ENCODE measurements at regions not wholly inside any gene's neighbourhood (a gene's known extent, or its start where the extent isn't known, plus 50 kb on each side); places are given as distances from the start of the nearest gene placed in this dataset.

- DNase-seq (ENCODE audit: low read depth, low spot score) = no peak
- no peak for ATAC-seq
- no peak for FAIRE-seq
- Histone ChIP-seq H3K36me3 (ENCODE audit: control insufficient read depth in 2 of 2, insufficient read depth in 2 of 2, low read length in 1 of 2) (no peaks in the 10 kb centered on the region), H4K20me1 (ENCODE audit: control insufficient read depth, insufficient read depth) (no peaks in the 10 kb centered on the region), H3K27me3 (replicated peaks in 1 of 2; ENCODE audit: control insufficient read depth in 2 of 2, insufficient read depth in 2 of 2, low read length in 1 of 2) (no peaks in the 10 kb centered on the region; a peak in 1 of 4 replicates), H3K4me2 (ENCODE audit: control insufficient read depth, insufficient read depth) (no peak overlapping the region), H3K4me1 (ENCODE audit: control insufficient read depth, insufficient read depth, low read length) (no peaks in the 10 kb centered on the region; the same call in 1 of the 2 replicates), H3K9me3 (replicated peaks; ENCODE audit: control insufficient read depth, insufficient read depth, low read length) (no peaks in the 10 kb centered on the region), H3K27ac (ENCODE audit: control insufficient read depth, insufficient read depth) (no peak overlapping the region), H3K79me2 (ENCODE audit: control insufficient read depth, insufficient read depth, low read length) (no peaks in the 10 kb centered on the region), H3K9ac (ENCODE audit: control insufficient read depth, insufficient read depth, low read length) (no peak overlapping the region), H3K4me3 (no peak overlapping the region), H2AFZ (ENCODE audit: control insufficient read depth, low read depth, low read length) (no peak overlapping the region)
- 47% methylated on average over 4 of the region's 4 CpGs for WGBS (ENCODE audit: insufficient coverage, insufficient replicate concordance, low lambda C conversion rate, missing lambda C conversion rate)
- intact Hi-C loops (cut with micrococcal nuclease; ENCODE audit: unreplicated experiment) (no loop called here), in situ Hi-C loops (cut with MboI) (no loop called here)
- ChIA-PET POLR2A (no interaction called here), CTCF (no interaction called here), SMC1A (ENCODE audit: uncharacterized antibody, unreplicated experiment) (interaction anchor here (0.8 kb wide), 1 partner anchor 24 kb away, joined by 3 read pairs; no protein-coding TSS in a partner anchor), RAD21 (ENCODE audit: unreplicated experiment) (no interaction called here)
- no TSS peak for BruUV-seq (replicated peaks)
- TF ChIP-seq HDGF (IDR thresholded peaks at IDR 0.05) = no peak
- no peak for TF ChIP-seq CBX5 (IDR thresholded peaks at IDR 0.05; ENCODE audit: low read depth)
- TF ChIP-seq RFX5 (IDR thresholded peaks at IDR 0.05; ENCODE audit: low read depth, low read length) = no peak
- no peak for TF ChIP-seq JUNB (IDR thresholded peaks at IDR 0.05)
- no peak for TF ChIP-seq EZH2 (IDR thresholded peaks at IDR 0.05; ENCODE audit: borderline replicate concordance, control insufficient read depth, low read depth, low read length)
Measured at GRCh38 chr11:81072273-81072672, 1631.4 kb upstream of the TENM4 start.

- intact Hi-C loops (cut with micrococcal nuclease; ENCODE audit: unreplicated experiment) = no loop called here
- H3K36me3 ChIP-seq (ENCODE audit: control insufficient read depth in 2 of 2, insufficient read depth in 2 of 2, low read length in 1 of 2) = no peaks in the 10 kb centered on the region
- POLR2A ChIA-PET = no interaction called here
Measured at GRCh38 chr11:81071606-81072005, 1630.8 kb upstream of the TENM4 start.

More at GRCh38 chr11:81071606-81072005, 1630.8 kb upstream of the TENM4 start:
- ChIA-PET CTCF (interaction anchor here (1.1 kb wide), 1 partner anchor 15 kb away, joined by 3 read pairs; no protein-coding TSS in a partner anchor), RAD21 (ENCODE audit: unreplicated experiment) (no interaction called here), SMC1A (ENCODE audit: uncharacterized antibody, unreplicated experiment) (interaction anchor here (0.8 kb wide), 1 partner anchor 25 kb away, joined by 3 read pairs; no protein-coding TSS in a partner anchor)
- H3K27me3 ChIP-seq (replicated peaks in 1 of 2; ENCODE audit: control insufficient read depth in 2 of 2, insufficient read depth in 2 of 2, low read length in 1 of 2) = no peaks in the 10 kb centered on the region; a peak in 1 of 4 replicates
- H3K9ac ChIP-seq (ENCODE audit: control insufficient read depth, insufficient read depth, low read length) = no peak overlapping the region
- DNase-seq (ENCODE audit: low read depth, low spot score) (no peak), FAIRE-seq (no peak), ATAC-seq (no peak)
- TF ChIP-seq ATF7 (IDR thresholded peaks at IDR 0.05; ENCODE audit: low read depth) = no peak
- no peaks in the 10 kb centered on the region for H3K9me3 ChIP-seq (replicated peaks; ENCODE audit: control insufficient read depth, insufficient read depth, low read length)
- no TSS peak for BruUV-seq (replicated peaks)
- H3K4me1 ChIP-seq (ENCODE audit: control insufficient read depth, insufficient read depth, low read length) = no peaks in the 10 kb centered on the region; the same call in 1 of the 2 replicates
- 44% methylated on average over 5 of the region's 5 CpGs for WGBS (ENCODE audit: insufficient coverage, insufficient replicate concordance, low lambda C conversion rate, missing lambda C conversion rate)
- H4K20me1 ChIP-seq (ENCODE audit: control insufficient read depth, insufficient read depth) = no peaks in the 10 kb centered on the region
- H3K4me3 ChIP-seq = no peak overlapping the region
- H2AFZ ChIP-seq (ENCODE audit: control insufficient read depth, low read depth, low read length) = no peak overlapping the region
- no peak overlapping the region for H3K4me2 ChIP-seq (ENCODE audit: control insufficient read depth, insufficient read depth)
- H3K27ac ChIP-seq (ENCODE audit: control insufficient read depth, insufficient read depth) = no peak overlapping the region
- in situ Hi-C loops (cut with MboI) = no loop called here
- H3K79me2 ChIP-seq (ENCODE audit: control insufficient read depth, insufficient read depth, low read length) = no peaks in the 10 kb centered on the region
